Gastroesophageal sphincter (tissue), 3 donors: ENCODE measurements at regions not wholly inside any gene's neighbourhood (a gene's known extent, or its start where the extent isn't known, plus 50 kb on each side); places are given as distances from the start of the nearest gene placed in this dataset.

Experiments used
- EP300 ChIP-seq: sonication (generic); formaldehyde crosslinking; IDR thresholded peaks from one replicate; pipeline ENCODE4 v1.6.1; 2017; ENCODE audit warnings: antibody characterized with exemption, mild to moderate bottlenecking
- POLR2A ChIP-seq, 2 donors: fragments of 450-650 bp; IDR thresholded peaks; one replicate each; pipeline ENCODE4 v1.6.1; 2017; ENCODE audit warnings: antibody characterized with exemption in 2 of 2, mild to moderate bottlenecking in 2 of 2, moderate library complexity in 1 of 2
- POLR2AphosphoS5 ChIP-seq: sonication (generic); formaldehyde crosslinking; IDR thresholded peaks from one replicate; pipeline ENCODE4 v1.6.1; 2017; ENCODE audit warnings: antibody characterized with exemption
- TF ChIP-seq, protein P1 (sequence below), 4 experiments: fragments of 200-600 bp in 2 of 4; fragments of 450-650 bp in 2 of 4; sonication (generic) in 1 of 4; IDR thresholded peaks; one replicate each; pipeline ENCODE4 v1.5.1; 2017 to 2019; ENCODE audit warnings: antibody characterized with exemption in 4 of 4, mild to moderate bottlenecking in 2 of 4, moderate library complexity in 2 of 4

- TF ChIP-seq, protein P1, sequence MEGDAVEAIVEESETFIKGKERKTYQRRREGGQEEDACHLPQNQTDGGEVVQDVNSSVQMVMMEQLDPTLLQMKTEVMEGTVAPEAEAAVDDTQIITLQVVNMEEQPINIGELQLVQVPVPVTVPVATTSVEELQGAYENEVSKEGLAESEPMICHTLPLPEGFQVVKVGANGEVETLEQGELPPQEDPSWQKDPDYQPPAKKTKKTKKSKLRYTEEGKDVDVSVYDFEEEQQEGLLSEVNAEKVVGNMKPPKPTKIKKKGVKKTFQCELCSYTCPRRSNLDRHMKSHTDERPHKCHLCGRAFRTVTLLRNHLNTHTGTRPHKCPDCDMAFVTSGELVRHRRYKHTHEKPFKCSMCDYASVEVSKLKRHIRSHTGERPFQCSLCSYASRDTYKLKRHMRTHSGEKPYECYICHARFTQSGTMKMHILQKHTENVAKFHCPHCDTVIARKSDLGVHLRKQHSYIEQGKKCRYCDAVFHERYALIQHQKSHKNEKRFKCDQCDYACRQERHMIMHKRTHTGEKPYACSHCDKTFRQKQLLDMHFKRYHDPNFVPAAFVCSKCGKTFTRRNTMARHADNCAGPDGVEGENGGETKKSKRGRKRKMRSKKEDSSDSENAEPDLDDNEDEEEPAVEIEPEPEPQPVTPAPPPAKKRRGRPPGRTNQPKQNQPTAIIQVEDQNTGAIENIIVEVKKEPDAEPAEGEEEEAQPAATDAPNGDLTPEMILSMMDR (IDR thresholded peaks at IDR 0.05): no peak
- TF ChIP-seq POLR2AphosphoS5: no peak
- no peak for TF ChIP-seq POLR2A (IDR thresholded peaks at IDR 0.05)
- TF ChIP-seq EP300: no peak
Measured at GRCh38 chr6:74459260-74459659, 746.6 kb downstream of the COL12A1 start.
